Ovary (tissue), 7 donors: ENCODE measurements at regions not wholly inside any gene's neighbourhood (a gene's known extent, or its start where the extent isn't known, plus 50 kb on each side); places are given as distances from the start of the nearest gene placed in this dataset.

Experiments used
- DNase-seq, 5 donors: peaks; one replicate each; pipeline ENCODE4 v3.0.0-alpha.2; 2019 to 2020
- H3K27ac ChIP-seq, 2 donors: fragments of 200-600 bp; one replicate each; pipeline versions ENCODE4 v1.5.1 to v1.8.0; 2019 to 2022
- H3K27me3 ChIP-seq: fragments of 200-600 bp; one replicate; pipeline ENCODE4 v1.8.0; 2022
- H3K36me3 ChIP-seq: fragments of 200-600 bp; sonication (generic); one replicate; pipeline ENCODE4 v1.5.1; 2019
- H3K4me1 ChIP-seq: one replicate; pipeline ENCODE4 v1.8.1; 2013; ENCODE audit warnings: mild to moderate bottlenecking, moderate library complexity; ENCODE audit not compliant: insufficient read depth
- H3K4me3 ChIP-seq: fragments of 200-600 bp; sonication (generic); one replicate; pipeline ENCODE4 v1.5.1; 2017
- H3K9me3 ChIP-seq, 2 donors: fragments of 200-600 bp in 1 of 2; sonication (generic) in 1 of 2; one replicate each; pipeline versions ENCODE4 v1.5.1 to v1.8.1; 2013 to 2019; ENCODE audit warnings: mild to moderate bottlenecking in 1 of 2, moderate library complexity in 1 of 2
- EP300 ChIP-seq: sonication (generic); formaldehyde crosslinking; IDR thresholded peaks from one replicate; pipeline ENCODE4 v1.6.1; 2017; ENCODE audit warnings: antibody characterized with exemption
- POLR2A ChIP-seq: fragments of 450-650 bp; IDR thresholded peaks from one replicate; pipeline ENCODE4 v1.6.1; 2017; ENCODE audit warnings: antibody characterized with exemption, mild to moderate bottlenecking, moderate library complexity
- WGBS, 3 donors: extraction: QIAGEN DNeasy Blood & Tissue Kit in 1 of 3; methylation state at CpG; one replicate each; pipeline versions ENCODE4 v1.1.5 to v1.1.7; 2013 to 2017; 5-methylcytosine and 5-hydroxymethylcytosine counted together
- intact Hi-C, 4 donors: fragments of 100-400 bp; cut with DNase I; formaldehyde crosslinking; loops; one replicate each; pipeline versions ENCODE4 v1.11.0 to v1.15.1; 2022 to 2023
- TF ChIP-seq, protein P1 (sequence below), 3 donors: fragments of 450-650 bp in 2 of 3; fragments of 200-600 bp in 1 of 3; IDR thresholded peaks; one replicate each; pipeline versions ENCODE4 v1.5.1 to v1.8.0; 2016 to 2022; ENCODE audit warnings: antibody characterized with exemption in 3 of 3, mild to moderate bottlenecking in 1 of 3
- donor health status: DM: no; HTN: no; CAD: no; lungs with moderate emphysema.
- donor health status: DM: no; HTN: no; CAD: no.
- donor health status: Bipolar disorder and iron deficiency.
- donor health status: DM: no; HTN: no; CAD: no.
- donor health status: DM: yes; HTN: yes; CAD: no.

DNA sequence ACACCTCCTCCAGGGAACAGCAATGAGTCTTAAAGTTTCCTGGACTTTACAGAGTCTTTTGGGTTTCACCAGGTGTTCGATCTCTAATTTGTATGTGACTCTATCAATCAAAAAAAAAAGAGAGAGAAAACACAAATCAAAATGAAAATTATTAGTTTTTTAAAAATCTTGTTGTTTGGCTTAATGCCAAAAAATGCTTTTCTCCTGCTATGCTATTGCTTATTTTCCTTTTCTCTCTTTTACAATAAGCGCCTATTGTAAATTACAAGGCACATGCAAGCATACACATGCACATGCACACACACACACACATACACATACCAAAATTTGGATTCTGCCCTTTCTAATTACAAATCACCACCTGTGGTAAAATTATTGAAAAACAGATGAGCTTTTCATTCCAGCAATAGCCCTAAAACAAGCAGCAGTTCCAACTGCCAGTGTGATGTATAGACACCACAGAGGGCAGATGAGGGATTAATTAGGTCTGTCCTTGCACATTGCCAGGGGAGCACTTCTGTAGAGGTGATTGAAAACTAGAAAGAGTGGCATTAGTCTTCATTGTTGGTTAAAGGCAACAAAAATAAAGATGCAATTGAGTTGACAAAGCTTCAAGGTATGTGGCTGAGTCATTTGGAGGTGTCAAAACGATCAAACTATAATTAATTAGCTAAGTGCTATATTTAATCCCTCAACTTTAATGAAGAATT lies 631.7 kb downstream of the TFAP2B start:
- DNase-seq: no peak
- no peaks in the 10 kb centered on the region for H3K9me3 ChIP-seq
- intact Hi-C loops: no loop called here
- no peaks in the 10 kb centered on the region for H3K36me3 ChIP-seq
- TF ChIP-seq POLR2A (no peak), EP300 (no peak)
- TF ChIP-seq, protein P1, sequence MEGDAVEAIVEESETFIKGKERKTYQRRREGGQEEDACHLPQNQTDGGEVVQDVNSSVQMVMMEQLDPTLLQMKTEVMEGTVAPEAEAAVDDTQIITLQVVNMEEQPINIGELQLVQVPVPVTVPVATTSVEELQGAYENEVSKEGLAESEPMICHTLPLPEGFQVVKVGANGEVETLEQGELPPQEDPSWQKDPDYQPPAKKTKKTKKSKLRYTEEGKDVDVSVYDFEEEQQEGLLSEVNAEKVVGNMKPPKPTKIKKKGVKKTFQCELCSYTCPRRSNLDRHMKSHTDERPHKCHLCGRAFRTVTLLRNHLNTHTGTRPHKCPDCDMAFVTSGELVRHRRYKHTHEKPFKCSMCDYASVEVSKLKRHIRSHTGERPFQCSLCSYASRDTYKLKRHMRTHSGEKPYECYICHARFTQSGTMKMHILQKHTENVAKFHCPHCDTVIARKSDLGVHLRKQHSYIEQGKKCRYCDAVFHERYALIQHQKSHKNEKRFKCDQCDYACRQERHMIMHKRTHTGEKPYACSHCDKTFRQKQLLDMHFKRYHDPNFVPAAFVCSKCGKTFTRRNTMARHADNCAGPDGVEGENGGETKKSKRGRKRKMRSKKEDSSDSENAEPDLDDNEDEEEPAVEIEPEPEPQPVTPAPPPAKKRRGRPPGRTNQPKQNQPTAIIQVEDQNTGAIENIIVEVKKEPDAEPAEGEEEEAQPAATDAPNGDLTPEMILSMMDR (IDR thresholded peaks at IDR 0.05): no peak
- no peaks in the 10 kb centered on the region for H3K4me1 ChIP-seq
- H3K27ac ChIP-seq: no peak overlapping the region
- H3K27me3 ChIP-seq: no peaks in the 10 kb centered on the region
- no peak overlapping the region for H3K4me3 ChIP-seq
- 66 to 71% (median 66%) methylated on average over 3 of the region's 3 CpGs for WGBS, 3 donors

DNA sequence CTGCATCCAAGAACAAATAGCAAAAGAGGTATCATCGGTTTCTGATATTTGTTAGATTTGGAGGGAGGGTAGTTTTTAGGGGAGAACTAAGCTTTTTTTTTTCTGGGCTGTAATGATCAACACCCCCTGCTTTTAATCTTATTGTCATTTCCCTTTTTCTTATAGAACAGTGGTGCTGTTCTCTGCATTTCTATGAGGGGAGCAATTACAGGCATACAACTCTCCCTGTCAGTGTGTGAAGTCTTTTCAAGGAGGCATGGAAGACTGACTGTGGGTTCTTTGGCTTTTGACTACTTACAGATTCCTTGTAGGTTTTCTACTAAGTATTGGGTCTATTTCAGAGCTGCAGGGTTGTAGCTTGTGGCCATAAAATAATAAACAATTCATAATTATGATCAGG lies 632.3 kb downstream of the TFAP2B start:
- TF ChIP-seq, protein P1 (IDR thresholded peaks at IDR 0.05): no peak
- TF ChIP-seq EP300 (no peak), POLR2A (no peak)
- H3K9me3 ChIP-seq: no peaks in the 10 kb centered on the region
- 87 to 88% (median 87%) methylated on average over 1 of the region's 1 CpG for WGBS, 3 donors
- no peaks in the 10 kb centered on the region for H3K4me1 ChIP-seq
- H3K27me3 ChIP-seq: no peaks in the 10 kb centered on the region
- H3K4me3 ChIP-seq: no peak overlapping the region
- DNase-seq: no peak
- intact Hi-C loops: no loop called here
- H3K27ac ChIP-seq: no peak overlapping the region
- H3K36me3 ChIP-seq: no peaks in the 10 kb centered on the region

DNA sequence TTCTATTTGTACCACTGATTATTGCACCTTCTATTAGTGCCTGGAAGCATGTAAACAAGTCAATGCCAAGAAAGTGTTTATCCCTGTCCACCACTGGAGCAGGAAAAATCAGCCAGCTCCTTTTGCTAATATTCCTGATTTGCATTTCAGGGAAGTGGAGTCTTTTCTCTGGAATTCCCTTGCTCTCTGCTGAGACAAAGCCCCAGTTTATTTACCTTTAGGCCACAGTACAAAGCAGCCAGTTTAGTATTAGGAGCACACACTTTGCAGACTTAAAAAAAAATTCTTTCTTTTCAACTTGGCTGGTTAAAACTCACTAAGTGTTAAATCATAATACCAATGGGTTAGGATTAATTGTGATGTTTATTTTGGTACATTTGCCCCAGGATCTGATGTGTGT lies 631.1 kb downstream of the PKHD1 start:
- Histone ChIP-seq H3K27me3 (no peaks in the 10 kb centered on the region), H3K4me1 (no peaks in the 10 kb centered on the region), H3K9me3 (no peaks in the 10 kb centered on the region), H3K4me3 (no peak overlapping the region), H3K27ac (no peak overlapping the region), H3K36me3 (no peaks in the 10 kb centered on the region)
- TF ChIP-seq POLR2A (no peak), EP300 (no peak)
- TF ChIP-seq, protein P1 (IDR thresholded peaks at IDR 0.05): no peak
- no peak for DNase-seq
- intact Hi-C loops: no loop called here

DNA sequence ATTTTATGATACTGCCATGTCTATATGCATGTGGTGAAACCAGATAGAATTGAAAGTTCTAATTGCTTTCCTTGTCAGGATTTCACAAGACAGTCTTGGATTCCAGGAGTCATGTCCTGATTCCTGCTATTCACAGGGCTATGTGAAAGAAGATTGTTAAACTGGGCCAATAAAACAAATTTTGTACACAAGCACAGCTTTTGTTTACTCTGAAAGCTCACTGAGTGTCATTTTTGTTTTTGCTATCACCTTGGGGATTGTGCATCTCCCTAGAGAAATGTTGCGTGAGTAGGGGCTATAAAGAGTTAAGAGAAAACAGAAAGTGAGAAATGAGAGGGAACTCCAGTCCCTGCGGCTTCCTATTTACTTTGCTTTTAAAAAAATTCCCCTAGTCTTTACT lies 627.5 kb downstream of the PKHD1 start:
- WGBS, 3 donors: 25 to 38% (median 29%) methylated on average over 2 of the region's 2 CpGs
- intact Hi-C loops: no loop called here
- Histone ChIP-seq H3K36me3 (no peaks in the 10 kb centered on the region), H3K4me3 (no peak overlapping the region), H3K9me3 (no peaks in the 10 kb centered on the region), H3K27ac (no peak overlapping the region), H3K4me1 (no peaks in the 10 kb centered on the region), H3K27me3 (no peaks in the 10 kb centered on the region)
- TF ChIP-seq, protein P1 (IDR thresholded peaks at IDR 0.05): no peak
- no peak for TF ChIP-seq POLR2A
- TF ChIP-seq EP300: no peak
- no peak for DNase-seq
